ENCODE measurements at regions not wholly inside any gene's neighbourhood (a gene's known extent, or its start where the extent isn't known, plus 50 kb on each side); places are given as distances from the start of the nearest gene placed in this dataset.

GRCh38 chr14:22466491-22466890, 122.5 kb downstream of the DAD1 start:
- H3K27ac ChIP-seq, result no peak overlapping the region
- no peak for TF ChIP-seq CTCF (IDR thresholded peaks at IDR 0.05)
- H3K4me3 ChIP-seq, result no peak overlapping the region
- DNase-seq (ENCODE audit: low spot score), result no peak

- TF ChIP-seq CTCF (IDR thresholded peaks at IDR 0.05), result no peak
- no peak overlapping the region for H3K27ac ChIP-seq
- no peak for DNase-seq (ENCODE audit: low spot score)
- H3K4me3 ChIP-seq, result no peak overlapping the region
Observed at GRCh38 chr14:22465201-22465840, 123.7 kb downstream of the DAD1 start.

GRCh38 chr14:22464422-22465142, 124.4 kb downstream of the DAD1 start:
- TF ChIP-seq CTCF (IDR thresholded peaks at IDR 0.05), result no peak

GRCh38 chr14:22463763-22464173, 125.3 kb downstream of the DAD1 start:
- DNase-seq (ENCODE audit: low spot score), result no peak
- TF ChIP-seq CTCF (IDR thresholded peaks at IDR 0.05), result no peak
- Histone ChIP-seq H3K4me3 (no peak overlapping the region), H3K27ac (no peak overlapping the region)

More at GRCh38 chr14:22464422-22465142, 124.4 kb downstream of the DAD1 start:
- Histone ChIP-seq H3K27ac (no peak overlapping the region), H3K4me3 (no peak overlapping the region)
- DNase-seq (ENCODE audit: low spot score), result no peak

GRCh38 chr14:22462923-22463322, 126.1 kb downstream of the DAD1 start:
- no peak for TF ChIP-seq CTCF (IDR thresholded peaks at IDR 0.05)
- no peak for DNase-seq (ENCODE audit: low spot score)
- Histone ChIP-seq H3K4me3 (no peak overlapping the region), H3K27ac (no peak overlapping the region)

- H3K27ac ChIP-seq, result no peak overlapping the region
- no peak overlapping the region for H3K4me3 ChIP-seq
- no peak for TF ChIP-seq CTCF (IDR thresholded peaks at IDR 0.05)
- DNase-seq (ENCODE audit: low spot score), result no peak
Observed at GRCh38 chr14:22460461-22461195, 128.4 kb downstream of the DAD1 start.
